NCI-H146 treated with DMSO at 0.1 percent for 48 hours (cell line): ENCODE measurements at regions not wholly inside any gene's neighbourhood (a gene's known extent, or its start where the extent isn't known, plus 50 kb on each side); places are given as distances from the start of the nearest gene placed in this dataset.
"Not testable (repeated sequence)": the region's sequence is repeated elsewhere in the genome, so short reads cannot be mapped to it uniquely, and the experiment has no call there.

Experiments
- DNase-seq: peaks from one replicate; lab custom pipeline; 2025; ENCODE audit not compliant: unreplicated experiment; lab: John Stamatoyannopoulos, UW

DNA sequence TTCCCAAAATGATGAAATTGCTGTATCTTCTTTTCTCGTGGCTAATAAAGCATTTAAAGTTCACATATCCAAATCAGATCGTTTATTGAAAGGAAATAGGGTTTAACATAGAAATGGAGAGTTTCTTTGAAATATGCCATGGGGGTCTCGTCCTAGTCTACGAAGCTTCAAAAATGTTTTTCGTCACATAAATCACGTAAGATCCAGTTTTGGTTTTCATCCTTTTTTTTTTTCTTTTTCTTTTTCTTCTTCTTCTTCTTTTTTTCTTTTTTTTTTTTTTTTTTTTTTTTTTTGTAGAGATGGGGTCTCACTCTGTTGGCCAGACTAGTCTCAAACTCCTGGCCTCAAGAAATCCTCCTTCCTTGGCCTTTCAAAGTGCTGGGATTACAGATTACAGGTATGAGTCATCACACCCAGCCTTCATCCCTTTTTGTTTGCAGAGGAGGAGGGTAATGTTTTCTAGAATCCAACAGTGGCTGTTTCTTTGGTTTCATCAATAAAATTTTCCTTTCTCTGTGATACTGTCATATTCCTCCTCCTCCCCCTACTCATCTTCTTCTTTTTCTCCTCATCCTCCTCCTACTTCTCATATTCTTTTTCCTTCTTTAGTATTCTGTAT lies 94.7 kb upstream of the LOC128125822 start:
- DNase-seq = no peak

DNA sequence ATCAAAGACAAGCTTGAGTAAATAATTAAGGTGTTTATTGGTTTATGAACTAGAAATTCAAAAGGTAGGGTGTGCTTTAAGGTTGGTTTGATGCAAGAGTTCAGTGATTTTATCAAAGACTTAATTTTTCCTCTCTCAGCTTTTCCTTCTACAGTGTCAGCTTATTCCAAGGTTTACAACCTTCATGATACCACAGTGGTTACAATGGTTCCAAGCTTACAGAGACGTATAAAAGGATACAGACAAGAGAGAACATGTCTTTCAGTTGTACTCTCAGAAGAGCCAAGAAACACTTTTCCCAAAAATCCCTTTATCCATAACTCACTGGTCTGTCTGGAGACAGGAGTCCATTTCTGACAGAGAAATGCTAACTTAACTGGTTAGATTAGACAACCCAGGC lies 93.5 kb upstream of the LOC128125822 start:
- no peak for DNase-seq

DNA sequence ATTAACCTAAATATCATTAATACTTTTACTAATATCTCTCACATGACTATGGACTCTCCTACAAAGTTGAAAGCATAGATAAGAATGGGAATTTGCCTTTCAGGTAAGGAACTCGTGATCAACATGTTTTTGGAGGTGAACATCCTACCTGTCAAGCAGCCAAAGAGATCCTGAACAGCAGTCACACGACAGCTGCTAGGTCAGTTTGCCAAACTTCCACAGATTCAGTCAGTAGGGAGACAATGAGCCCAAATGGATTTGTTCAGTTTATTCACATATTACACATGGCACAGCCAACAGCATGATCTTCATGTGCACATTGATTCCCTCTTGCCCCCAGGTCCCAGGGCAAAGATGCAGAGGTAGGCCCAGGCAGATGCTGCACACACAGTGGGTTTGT lies 86.1 kb upstream of the LOC128125822 start:
- DNase-seq = no peak

- DNase-seq = no peak
These were observed 85.0 kb upstream of the LOC128125822 start for GRCh38 chr6:63487103-63487813.

DNA sequence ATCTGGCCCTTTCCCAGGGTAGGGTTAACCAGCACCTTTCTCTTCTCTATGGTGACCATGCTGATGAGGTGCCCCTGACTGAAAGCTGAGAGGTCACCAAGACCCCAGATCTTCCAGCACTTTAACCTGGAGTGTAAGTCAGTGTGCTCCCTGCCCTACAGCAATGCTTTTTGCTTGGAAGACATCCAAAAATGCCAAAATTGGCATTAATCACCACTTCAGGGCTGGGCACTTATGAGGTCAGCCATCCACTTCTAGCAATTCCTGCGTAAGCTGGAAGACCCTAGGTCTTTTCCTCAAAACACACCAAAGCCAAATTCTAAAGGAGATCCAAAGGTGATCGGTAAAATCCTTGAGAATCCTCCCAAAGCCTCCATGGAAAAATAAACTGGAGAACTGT lies 81.2 kb upstream of the LOC128125822 start:
- no peak for DNase-seq

DNA sequence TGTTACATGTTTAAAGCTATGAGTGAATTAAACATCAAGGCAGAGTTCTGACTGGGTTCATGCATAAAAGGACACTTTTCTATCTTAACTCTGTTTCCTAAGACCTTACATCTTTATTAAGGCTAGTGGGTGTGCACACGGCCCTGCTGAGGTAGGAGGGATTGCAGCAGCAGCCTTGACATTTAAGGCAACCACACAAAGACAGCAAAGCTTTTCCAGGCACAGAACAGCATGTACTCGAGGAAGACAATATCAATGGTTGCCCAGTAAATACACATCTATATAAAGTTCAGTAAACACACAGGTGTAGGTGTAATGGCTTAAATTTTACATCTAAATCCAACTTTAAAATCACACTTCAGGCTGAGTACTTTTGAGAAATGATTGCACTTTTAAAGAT lies 79.8 kb upstream of the LOC128125822 start:
- no peak for DNase-seq

DNA sequence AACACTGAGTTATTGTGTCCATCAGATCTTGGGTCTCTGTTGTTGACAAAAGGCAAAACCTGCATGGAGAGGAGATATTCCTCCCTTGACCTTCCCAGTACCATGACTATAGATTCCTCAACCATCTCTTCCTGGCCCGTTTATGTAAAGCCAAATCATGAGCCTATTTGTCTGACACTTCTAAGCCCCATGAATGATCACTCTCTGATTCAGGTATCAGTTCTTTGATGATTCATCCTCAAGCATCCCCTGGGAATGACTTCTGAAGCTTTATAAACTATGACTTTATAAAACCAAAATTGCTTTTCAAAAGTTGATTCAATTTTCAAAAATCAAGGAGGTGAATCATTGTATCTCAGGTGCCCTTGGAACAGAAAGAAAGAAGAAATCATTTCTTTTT lies 78.7 kb upstream of the LOC128125822 start:
- no peak for DNase-seq

DNA sequence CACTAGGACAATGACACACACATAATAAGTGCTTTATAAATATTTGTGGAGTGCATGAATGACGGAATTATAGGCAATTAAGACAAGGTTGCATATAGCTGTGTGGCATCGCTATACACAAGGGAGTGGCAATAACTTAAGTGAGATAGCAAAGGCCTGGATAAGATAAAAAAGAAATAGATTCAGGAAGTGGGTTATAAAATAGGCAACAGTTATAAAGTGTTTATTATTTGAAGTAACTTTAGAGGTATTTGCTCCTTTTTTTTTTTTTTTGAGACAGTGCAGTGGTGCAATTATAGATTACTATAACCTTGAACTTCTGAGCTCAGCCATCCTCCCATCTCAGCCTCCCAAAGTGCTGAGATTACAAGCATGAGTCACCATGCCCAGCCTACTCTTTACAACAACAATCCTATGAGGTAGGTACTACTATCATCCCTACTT lies 75.9 kb upstream of the LOC128125822 start:
- DNase-seq = no peak

DNA sequence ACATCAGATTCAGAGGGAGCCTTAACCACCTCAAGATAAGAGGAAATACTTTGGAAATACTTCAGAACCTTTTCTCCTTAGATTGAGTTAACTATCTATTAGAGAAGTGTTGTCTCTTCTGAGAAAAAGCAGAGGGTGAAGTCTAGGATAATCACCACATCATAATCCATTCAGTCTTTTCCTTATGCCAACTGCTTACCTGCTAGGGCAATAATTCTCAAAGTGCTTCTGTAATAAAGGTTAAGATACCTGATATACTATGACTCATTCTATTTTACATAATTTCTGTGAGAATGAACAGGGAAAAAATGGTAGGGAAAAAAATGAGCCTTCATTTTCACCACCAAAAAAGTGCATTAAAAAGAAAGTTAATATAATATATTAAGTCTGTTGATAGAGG lies 70.1 kb upstream of the LOC128125822 start:
- DNase-seq = no peak

- no peak for DNase-seq
These were observed 69.1 kb upstream of the LOC128125822 start for GRCh38 chr6:63503199-63503598.

GRCh38 chr6:63504777-63505384 lies 67.4 kb upstream of the LOC128125822 start:
- no peak for DNase-seq

DNA sequence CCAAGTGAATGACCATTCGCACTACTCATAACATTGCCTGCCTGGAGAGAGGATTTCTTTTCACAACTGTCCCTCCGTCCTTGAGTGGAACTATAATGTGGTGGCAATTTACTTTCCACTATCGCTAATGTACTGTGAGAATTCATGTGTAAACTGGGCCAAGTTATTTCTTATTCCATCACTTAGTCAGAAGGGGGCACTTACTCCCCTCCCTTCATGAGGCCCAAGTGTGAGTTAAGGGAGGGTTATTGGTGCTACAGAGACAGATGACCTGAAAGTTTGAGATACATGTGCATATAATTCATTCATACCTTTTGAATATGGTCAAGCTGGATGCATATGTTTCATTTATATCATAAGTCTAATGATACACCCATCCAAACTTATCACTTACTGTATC lies 65.2 kb upstream of the LOC128125822 start:
- DNase-seq = no peak

- no peak for DNase-seq
These were observed 62.5 kb upstream of the LOC128125822 start for GRCh38 chr6:63509652-63510352.

GRCh38 chr6:63510353-63510686 lies 62.0 kb upstream of the LOC128125822 start:
- no peak for DNase-seq

- DNase-seq = no peak
These were observed 61.4 kb upstream of the LOC128125822 start for GRCh38 chr6:63510849-63511248.

DNA sequence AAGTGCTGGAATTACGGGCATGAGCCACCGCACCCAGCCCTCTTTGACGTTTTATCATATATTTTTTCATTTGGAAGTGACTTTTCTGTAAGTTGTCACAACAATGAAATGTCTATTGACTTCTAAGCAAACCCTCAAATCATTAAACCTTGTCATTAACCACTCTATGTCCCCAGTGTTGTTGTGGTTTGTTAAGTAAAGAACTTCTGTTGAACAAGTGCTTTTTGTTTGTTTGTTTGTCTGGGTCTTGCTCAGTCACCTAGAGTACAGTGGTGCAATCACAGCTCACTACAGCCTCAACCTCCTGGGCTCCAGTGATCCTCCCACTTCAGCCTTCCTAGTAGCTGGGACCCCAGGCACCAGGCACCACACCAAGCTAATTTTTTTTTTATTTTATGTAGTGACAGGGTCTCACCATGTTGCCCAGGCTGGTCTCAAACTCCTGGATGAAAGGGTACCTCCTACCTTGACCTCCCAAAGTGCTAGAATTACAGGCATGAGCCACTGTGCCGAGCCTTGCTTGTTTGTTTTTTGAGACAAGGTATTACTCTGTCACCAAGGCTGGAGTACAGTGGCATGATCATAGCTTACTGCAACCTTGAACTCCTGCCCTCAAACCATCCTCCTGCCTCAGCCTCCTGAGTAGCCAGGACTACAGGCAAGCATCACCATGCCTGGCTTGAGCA lies 57.6 kb upstream of the LOC128125822 start:
- no peak for DNase-seq

GRCh38 chr6:63515227-63515626 lies 57.1 kb upstream of the LOC128125822 start:
- not testable (repeated sequence) for DNase-seq

DNA sequence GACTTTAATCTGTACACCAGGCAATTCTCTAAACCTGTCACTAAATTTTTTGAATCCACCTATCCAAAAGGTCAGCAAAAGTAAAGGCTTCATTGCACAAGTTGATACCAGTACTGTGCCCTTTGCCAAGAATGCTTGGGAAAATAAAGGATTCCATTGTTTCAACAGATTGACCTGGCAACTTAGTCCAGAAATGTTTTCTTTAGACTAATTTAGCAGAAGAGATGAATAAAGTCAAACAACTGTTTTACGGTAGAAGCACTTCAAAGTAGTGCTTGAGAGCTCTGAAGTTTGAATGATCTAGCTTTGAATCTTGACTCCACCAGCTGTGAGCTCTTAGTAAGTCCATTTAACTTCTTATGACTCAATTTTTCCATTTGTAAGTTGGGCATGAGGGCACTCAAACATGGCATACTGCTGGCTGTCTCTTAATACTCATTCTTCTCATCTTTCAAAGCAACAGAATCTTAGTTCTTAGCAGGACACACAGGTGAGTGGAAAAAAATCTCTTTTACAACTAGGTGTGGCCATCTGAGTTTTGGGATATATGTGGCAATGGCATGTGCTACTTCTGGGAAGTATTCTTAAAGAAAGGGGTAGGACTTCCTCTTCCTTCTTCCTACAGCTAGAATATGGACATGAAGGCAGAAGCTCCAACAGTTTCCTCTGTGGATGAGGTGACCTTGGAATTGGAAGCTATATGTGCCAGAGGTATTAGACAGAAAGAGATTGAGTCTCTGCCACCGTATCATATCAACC lies 55.9 kb upstream of the LOC128125822 start:
- DNase-seq = no peak

DNA sequence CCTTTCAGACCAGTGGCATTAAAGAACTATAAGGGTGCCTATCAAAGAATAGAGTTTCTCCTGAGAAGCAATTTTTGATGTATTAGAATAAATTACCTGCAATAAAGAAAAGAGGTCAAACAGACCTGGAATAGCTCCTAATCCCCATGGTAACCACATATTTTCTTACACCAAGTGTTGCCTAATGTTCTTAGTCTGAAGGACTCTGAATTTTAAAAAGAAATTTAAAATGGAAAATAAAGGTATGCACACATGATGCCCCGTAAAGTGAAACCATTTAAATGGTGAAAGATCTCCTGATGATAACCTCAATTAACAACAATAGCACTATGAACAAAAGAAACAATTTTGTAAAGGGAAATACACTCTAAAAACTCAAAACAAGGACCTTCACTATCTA lies 55.1 kb upstream of the LOC128125822 start:
- DNase-seq = no peak

- no peak for DNase-seq
These were observed 50.6 kb upstream of the LOC128125822 start for GRCh38 chr6:63521475-63522210.
